ENCODE measurements at regions not wholly inside any gene's neighbourhood (a gene's known extent, or its start where the extent isn't known, plus 50 kb on each side); places are given as distances from the start of the nearest gene placed in this dataset.

DNA sequence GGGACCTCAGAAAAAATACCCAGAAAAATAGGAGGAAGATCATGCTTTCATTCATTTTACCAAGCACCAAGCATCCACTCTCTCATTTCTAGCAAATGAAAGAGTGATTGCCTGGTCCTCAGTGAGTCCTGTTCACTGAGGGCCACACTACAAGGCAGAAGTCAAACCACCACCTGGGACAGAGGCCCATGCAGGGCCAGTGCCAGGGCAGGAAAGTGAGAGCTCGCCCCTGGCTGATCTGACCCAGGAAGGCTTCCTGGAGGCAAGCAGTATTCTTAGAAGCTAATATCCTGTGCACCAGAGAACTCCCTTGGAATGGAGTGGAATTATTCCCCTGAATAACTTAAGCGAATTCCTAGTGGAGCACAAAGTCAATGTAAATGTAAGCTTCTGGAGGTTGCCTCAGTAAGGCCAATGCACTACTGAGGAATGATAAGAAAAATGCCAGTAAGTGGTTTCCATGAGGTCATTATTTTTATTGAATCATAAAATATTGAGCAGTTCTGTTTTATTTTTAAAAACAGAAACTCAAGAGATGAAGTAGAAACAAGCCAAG is 191.6 kb upstream of the ID2 start:
- H3K9me3 ChIP-seq (ENCODE audit: control insufficient read depth, low read length): no peaks in the 10 kb centered on the region
- H3K9ac ChIP-seq (ENCODE audit: extremely low read depth, low read length, poor library complexity, severe bottlenecking): no peak overlapping the region
- Mint-ChIP-seq H3K27ac (no peak overlapping the region), H3K27me3 (ENCODE audit: insufficient read depth) (no peaks in the 10 kb centered on the region), H3K4me3 (no peak overlapping the region), H3K9me3 (no peaks in the 10 kb centered on the region), H3K36me3 (ENCODE audit: low read depth) (no peaks in the 10 kb centered on the region), H3K4me1 (peaks cover 17% of the 10 kb centered on the region)
- TF ChIP-seq, protein P1, sequence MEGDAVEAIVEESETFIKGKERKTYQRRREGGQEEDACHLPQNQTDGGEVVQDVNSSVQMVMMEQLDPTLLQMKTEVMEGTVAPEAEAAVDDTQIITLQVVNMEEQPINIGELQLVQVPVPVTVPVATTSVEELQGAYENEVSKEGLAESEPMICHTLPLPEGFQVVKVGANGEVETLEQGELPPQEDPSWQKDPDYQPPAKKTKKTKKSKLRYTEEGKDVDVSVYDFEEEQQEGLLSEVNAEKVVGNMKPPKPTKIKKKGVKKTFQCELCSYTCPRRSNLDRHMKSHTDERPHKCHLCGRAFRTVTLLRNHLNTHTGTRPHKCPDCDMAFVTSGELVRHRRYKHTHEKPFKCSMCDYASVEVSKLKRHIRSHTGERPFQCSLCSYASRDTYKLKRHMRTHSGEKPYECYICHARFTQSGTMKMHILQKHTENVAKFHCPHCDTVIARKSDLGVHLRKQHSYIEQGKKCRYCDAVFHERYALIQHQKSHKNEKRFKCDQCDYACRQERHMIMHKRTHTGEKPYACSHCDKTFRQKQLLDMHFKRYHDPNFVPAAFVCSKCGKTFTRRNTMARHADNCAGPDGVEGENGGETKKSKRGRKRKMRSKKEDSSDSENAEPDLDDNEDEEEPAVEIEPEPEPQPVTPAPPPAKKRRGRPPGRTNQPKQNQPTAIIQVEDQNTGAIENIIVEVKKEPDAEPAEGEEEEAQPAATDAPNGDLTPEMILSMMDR (conservative IDR thresholded peaks at IDR 0.05): no peak
- peaks cover 7% of the 10 kb centered on the region for H3K4me1 ChIP-seq (ENCODE audit: control insufficient read depth, insufficient read depth, low read length)
- no peak for DNase-seq
- no peak overlapping the region for H3K4me3 ChIP-seq (ENCODE audit: low read length)
- 90 to 100% methylated on average over 2 of the region's 2 CpGs for WGBS, 2 experiments (ENCODE audit: insufficient coverage in 1 of 2, insufficient read length in 1 of 2)
- H3K27ac ChIP-seq (ENCODE audit: low read depth, low read length): no peak overlapping the region
- no peaks in the 10 kb centered on the region for H3K36me3 ChIP-seq (ENCODE audit: control insufficient read depth, insufficient read depth, low read length)
- no peaks in the 10 kb centered on the region for H3K27me3 ChIP-seq (ENCODE audit: control insufficient read depth, insufficient read depth, low read length, poor library complexity, severe bottlenecking)

DNA sequence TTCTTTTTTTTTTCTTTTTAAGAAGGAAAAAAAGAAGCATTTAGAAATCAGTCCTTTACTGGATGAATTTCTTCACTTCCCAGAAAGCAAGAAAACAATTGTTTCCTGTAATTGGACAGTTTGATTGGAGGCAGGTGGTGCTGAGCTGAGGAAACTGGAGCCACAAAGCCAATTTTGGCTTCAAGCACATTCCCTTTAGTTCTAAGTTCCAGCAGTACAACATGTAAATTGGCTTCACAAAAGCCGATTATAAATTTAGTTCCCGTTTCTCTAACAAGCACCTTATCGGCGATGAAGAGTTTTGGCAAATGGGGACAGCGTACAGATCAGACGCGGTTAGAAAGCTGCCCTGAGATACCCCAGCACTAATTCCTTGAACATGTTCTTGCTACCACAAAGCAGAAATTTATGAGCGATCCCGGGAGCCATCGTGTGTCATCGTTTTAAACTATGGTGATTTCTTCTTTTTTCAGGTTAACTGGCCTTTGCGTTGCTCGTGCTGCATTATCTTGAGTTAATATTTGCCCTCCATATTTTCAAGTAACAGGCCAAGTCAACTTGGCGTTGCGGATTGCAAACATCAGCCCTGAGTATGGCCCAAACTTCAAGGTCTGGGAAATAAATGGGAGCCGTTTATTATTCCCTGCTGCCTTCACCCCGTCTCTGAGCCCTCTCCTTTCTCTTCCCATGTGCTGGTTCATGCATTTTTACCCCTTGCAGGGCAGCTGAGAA is 190.4 kb upstream of the ID2 start:
- WGBS, 2 experiments (ENCODE audit: insufficient coverage in 1 of 2, insufficient read length in 1 of 2): 93 to 95% methylated on average over 15 to 17 of the region's 17 CpGs
- Mint-ChIP-seq H3K36me3 (ENCODE audit: low read depth) (no peaks in the 10 kb centered on the region), H3K4me3 (no peak overlapping the region), H3K27ac (no peak overlapping the region), H3K27me3 (ENCODE audit: insufficient read depth) (no peaks in the 10 kb centered on the region), H3K4me1 (peaks cover 17% of the 10 kb centered on the region), H3K9me3 (no peaks in the 10 kb centered on the region)
- TF ChIP-seq, protein P1 (conservative IDR thresholded peaks at IDR 0.05): no peak
- Histone ChIP-seq H3K4me3 (ENCODE audit: low read length) (no peak overlapping the region), H3K9ac (ENCODE audit: extremely low read depth, low read length, poor library complexity, severe bottlenecking) (no peak overlapping the region), H3K27ac (ENCODE audit: low read depth, low read length) (no peak overlapping the region), H3K36me3 (ENCODE audit: control insufficient read depth, insufficient read depth, low read length) (no peaks in the 10 kb centered on the region), H3K27me3 (ENCODE audit: control insufficient read depth, insufficient read depth, low read length, poor library complexity, severe bottlenecking) (no peaks in the 10 kb centered on the region), H3K9me3 (ENCODE audit: control insufficient read depth, low read length) (no peaks in the 10 kb centered on the region), H3K4me1 (ENCODE audit: control insufficient read depth, insufficient read depth, low read length) (peaks cover 7% of the 10 kb centered on the region)
- DNase-seq: no peak

DNA sequence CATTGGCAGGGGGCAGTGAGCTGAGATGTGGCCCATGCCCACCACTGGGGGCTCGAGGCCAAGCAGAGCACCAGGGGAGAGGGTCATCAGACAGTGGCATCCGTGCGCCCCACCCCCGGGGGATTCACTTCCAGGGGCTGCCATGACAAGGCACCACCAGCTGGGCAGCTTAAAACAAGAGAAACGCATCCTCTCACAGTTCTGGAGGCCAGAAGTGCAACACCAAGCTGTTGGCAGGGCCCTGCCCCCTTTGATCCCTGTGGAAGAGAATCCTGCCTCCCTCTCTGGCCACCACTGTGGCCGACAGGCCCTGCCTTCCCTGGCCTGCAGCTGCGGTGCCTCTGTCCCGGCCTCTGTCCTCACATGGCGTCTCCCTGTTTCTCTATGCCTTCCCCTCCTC is 187.7 kb upstream of the ID2 start:
- Histone ChIP-seq H3K27ac (ENCODE audit: low read depth, low read length) (no peak overlapping the region), H3K4me1 (ENCODE audit: control insufficient read depth, insufficient read depth, low read length) (peaks cover 7% of the 10 kb centered on the region), H3K4me3 (ENCODE audit: low read length) (no peak overlapping the region), H3K27me3 (ENCODE audit: control insufficient read depth, insufficient read depth, low read length, poor library complexity, severe bottlenecking) (no peaks in the 10 kb centered on the region), H3K36me3 (ENCODE audit: control insufficient read depth, insufficient read depth, low read length) (no peaks in the 10 kb centered on the region), H3K9ac (ENCODE audit: extremely low read depth, low read length, poor library complexity, severe bottlenecking) (no peak overlapping the region), H3K9me3 (ENCODE audit: control insufficient read depth, low read length) (no peaks in the 10 kb centered on the region)
- TF ChIP-seq, protein P1 (conservative IDR thresholded peaks at IDR 0.05): no peak
- WGBS, 2 experiments (ENCODE audit: insufficient coverage in 1 of 2, insufficient read length in 1 of 2): 80 to 90% methylated on average over 1 to 9 of the region's 9 CpGs
- Mint-ChIP-seq H3K4me1 (peaks cover 12% of the 10 kb centered on the region), H3K27ac (no peak overlapping the region), H3K27me3 (ENCODE audit: insufficient read depth) (no peaks in the 10 kb centered on the region), H3K9me3 (no peaks in the 10 kb centered on the region), H3K4me3 (no peak overlapping the region), H3K36me3 (ENCODE audit: low read depth) (no peaks in the 10 kb centered on the region)
- peak; percentile 55 for DNase-seq

Measured in endodermal cell (in vitro differentiated cells).